Inflammatory macrophage treated with lipopolysaccharide for 4 hours (primary cell): ENCODE measurements at regions not wholly inside any gene's neighbourhood (a gene's known extent, or its start where the extent isn't known, plus 50 kb on each side); places are given as distances from the start of the nearest gene placed in this dataset.
"Not testable (repeated sequence)": the region's sequence is repeated elsewhere in the genome, so short reads cannot be mapped to it uniquely, and the experiment has no call there.

Experiments used
- DNase-seq: peaks from one replicate; pipeline ENCODE4 v3.0.0-alpha.2; 2020

GRCh38 chr4:159006202-159006601 is 96.7 kb upstream of the RAPGEF2 start:
- DNase-seq, result no peak

- no peak for DNase-seq
Measured at GRCh38 chr4:159008671-159009070, 94.2 kb upstream of the RAPGEF2 start.

GRCh38 chr4:159009521-159009920 is 93.4 kb upstream of the RAPGEF2 start:
- DNase-seq, result no peak

- no peak for DNase-seq
Measured at GRCh38 chr4:159010100-159010499, 92.8 kb upstream of the RAPGEF2 start.

- no peak for DNase-seq
Measured at GRCh38 chr4:159010563-159011260, 92.2 kb upstream of the RAPGEF2 start.

- no peak for DNase-seq
Measured at GRCh38 chr4:159012381-159012780, 90.5 kb upstream of the RAPGEF2 start.

GRCh38 chr4:159013692-159014091 is 89.2 kb upstream of the RAPGEF2 start:
- no peak for DNase-seq

GRCh38 chr4:159014859-159015258 is 88.0 kb upstream of the RAPGEF2 start:
- no peak for DNase-seq

GRCh38 chr4:159015841-159016240 is 87.0 kb upstream of the RAPGEF2 start:
- DNase-seq, result peak; percentile 49

- DNase-seq, result no peak
Measured at GRCh38 chr4:159016593-159017024, 86.3 kb upstream of the RAPGEF2 start.

- DNase-seq, result no peak
Measured at GRCh38 chr4:159017323-159018026, 85.4 kb upstream of the RAPGEF2 start.

- no peak for DNase-seq
Measured at GRCh38 chr4:159018062-159018629, 84.7 kb upstream of the RAPGEF2 start.

- no peak for DNase-seq
Measured at GRCh38 chr4:159019356-159019755, 83.5 kb upstream of the RAPGEF2 start.

GRCh38 chr4:159021597-159022385 is 81.1 kb upstream of the RAPGEF2 start:
- DNase-seq, result no peak

GRCh38 chr4:159023741-159024140 is 79.1 kb upstream of the RAPGEF2 start:
- no peak for DNase-seq

- DNase-seq, result no peak
Measured at GRCh38 chr4:159024266-159024665, 78.6 kb upstream of the RAPGEF2 start.

- DNase-seq, result no peak
Measured at GRCh38 chr4:159024828-159025227, 78.1 kb upstream of the RAPGEF2 start.

- no peak for DNase-seq
Measured at GRCh38 chr4:159026329-159026728, 76.5 kb upstream of the RAPGEF2 start.

GRCh38 chr4:159027535-159027934 is 75.3 kb upstream of the RAPGEF2 start:
- DNase-seq, result peak; percentile 27

- no peak for DNase-seq
Measured at GRCh38 chr4:159029481-159029880, 73.4 kb upstream of the RAPGEF2 start.

GRCh38 chr4:159030297-159030696 is 72.6 kb upstream of the RAPGEF2 start:
- not testable (repeated sequence) for DNase-seq

- no peak for DNase-seq
Measured at GRCh38 chr4:159035570-159035969, 67.3 kb upstream of the RAPGEF2 start.

- DNase-seq, result no peak
Measured at GRCh38 chr4:159038536-159038935, 64.3 kb upstream of the RAPGEF2 start.
